K562 (cell line): ENCODE measurements at regions not wholly inside any gene's neighbourhood (a gene's known extent, or its start where the extent isn't known, plus 50 kb on each side); places are given as distances from the start of the nearest gene placed in this dataset.

Experiments
- ADNP ChIP-seq: fragments of 200-800 bp; sonication (Bioruptor generic); IDR thresholded peaks from 2 replicates; pipeline ENCODE4 v1.6.1; 2016; ENCODE audit warnings: missing genetic modification characterization, missing compliant biosample characterization
- BDP1 ChIP-seq: IDR thresholded peaks from 3 replicates; pipeline ENCODE4 v1.6.1; 2011; ENCODE audit not compliant: insufficient read length, insufficient read depth
- FOXP1 ChIP-seq: sonication (generic); formaldehyde crosslinking; IDR thresholded peaks from 2 replicates; pipeline ENCODE4 v1.8.0; 2022; ENCODE audit warnings: mild to moderate bottlenecking, missing genetic modification reagents
- SIX5 ChIP-seq, 2 experiments: IDR thresholded peaks; 2 replicates each; pipeline ENCODE4 v1.6.1; 2011; ENCODE audit warnings: low read length in 2 of 2, borderline replicate concordance in 1 of 2, low read depth in 1 of 2, mild to moderate bottlenecking in 1 of 2, moderate library complexity in 1 of 2; ENCODE audit not compliant: insufficient read depth in 1 of 2
- SREBF2 ChIP-seq: sonication (generic); formaldehyde crosslinking; IDR thresholded peaks from 2 replicates; pipeline ENCODE4 v1.4.0; 2020; ENCODE audit warnings: mild to moderate bottlenecking, missing genetic modification reagents
- ZNF224 ChIP-seq: sonication (generic); formaldehyde crosslinking; IDR thresholded peaks from 2 replicates; pipeline ENCODE4 v1.8.0; 2022; ENCODE audit warnings: mild to moderate bottlenecking, missing genetic modification reagents
- TF ChIP-seq, protein P1 (sequence below): fragments of 450-650 bp; IDR thresholded peaks from 2 replicates; pipeline ENCODE4 v1.7.1; 2018; ENCODE audit warnings: mild to moderate bottlenecking, low read depth; ENCODE audit not compliant: partially characterized antibody
- TF ChIP-seq, protein P2 (sequence below), 3 experiments: IDR thresholded peaks in 2 of 3; conservative IDR thresholded peaks in 1 of 3; 2 replicates each; pipeline ENCODE4 v1.5.1; 2011 to 2012; ENCODE audit warnings: low read length in 3 of 3, mild to moderate bottlenecking in 3 of 3, control low read depth in 2 of 3, improper control_type of control experiment in 1 of 3, inconsistent platforms in 1 of 3, low read depth in 1 of 3, mixed read lengths in 1 of 3, moderate library complexity in 1 of 3; ENCODE audit not compliant: insufficient read depth in 2 of 3

DNA sequence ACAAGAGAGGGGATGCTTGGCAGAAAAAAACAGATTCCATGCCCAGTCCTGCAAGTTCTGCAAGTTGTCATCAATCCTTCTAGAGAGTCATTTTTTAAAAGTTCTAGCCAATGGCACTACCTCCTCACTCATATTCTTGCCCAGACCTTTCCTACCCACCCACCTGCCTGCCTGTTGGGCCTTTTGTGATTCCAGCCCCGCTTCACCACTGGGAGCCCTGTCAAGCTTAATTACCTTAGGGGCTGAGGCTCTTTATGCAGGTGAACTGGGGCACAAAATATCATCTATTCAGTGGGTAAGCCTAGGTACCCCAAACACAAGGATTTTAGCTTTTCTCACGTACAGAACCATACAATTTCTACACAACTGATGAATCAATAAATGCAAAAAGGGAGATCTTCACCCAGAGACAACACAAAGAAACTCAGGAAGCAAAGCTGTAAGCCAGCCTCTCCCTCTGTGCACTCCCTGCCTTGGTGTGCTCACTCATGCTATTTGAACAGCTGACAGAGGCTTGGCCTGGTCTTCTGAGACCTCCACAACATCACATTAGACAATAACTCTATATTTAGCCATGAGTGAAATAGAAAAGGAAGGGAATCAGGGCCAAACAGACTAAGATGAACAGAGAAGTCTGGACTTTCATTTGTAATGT, 222.6 kb downstream of the HTR7 start:
- TF ChIP-seq, protein P1, sequence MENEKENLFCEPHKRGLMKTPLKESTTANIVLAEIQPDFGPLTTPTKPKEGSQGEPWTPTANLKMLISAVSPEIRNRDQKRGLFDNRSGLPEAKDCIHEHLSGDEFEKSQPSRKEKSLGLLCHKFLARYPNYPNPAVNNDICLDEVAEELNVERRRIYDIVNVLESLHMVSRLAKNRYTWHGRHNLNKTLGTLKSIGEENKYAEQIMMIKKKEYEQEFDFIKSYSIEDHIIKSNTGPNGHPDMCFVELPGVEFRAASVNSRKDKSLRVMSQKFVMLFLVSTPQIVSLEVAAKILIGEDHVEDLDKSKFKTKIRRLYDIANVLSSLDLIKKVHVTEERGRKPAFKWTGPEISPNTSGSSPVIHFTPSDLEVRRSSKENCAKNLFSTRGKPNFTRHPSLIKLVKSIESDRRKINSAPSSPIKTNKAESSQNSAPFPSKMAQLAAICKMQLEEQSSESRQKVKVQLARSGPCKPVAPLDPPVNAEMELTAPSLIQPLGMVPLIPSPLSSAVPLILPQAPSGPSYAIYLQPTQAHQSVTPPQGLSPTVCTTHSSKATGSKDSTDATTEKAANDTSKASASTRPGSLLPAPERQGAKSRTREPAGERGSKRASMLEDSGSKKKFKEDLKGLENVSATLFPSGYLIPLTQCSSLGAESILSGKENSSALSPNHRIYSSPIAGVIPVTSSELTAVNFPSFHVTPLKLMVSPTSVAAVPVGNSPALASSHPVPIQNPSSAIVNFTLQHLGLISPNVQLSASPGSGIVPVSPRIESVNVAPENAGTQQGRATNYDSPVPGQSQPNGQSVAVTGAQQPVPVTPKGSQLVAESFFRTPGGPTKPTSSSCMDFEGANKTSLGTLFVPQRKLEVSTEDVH: no peak
- TF ChIP-seq FOXP1 (CRISPR knock-in tag): no peak
- no peak for TF ChIP-seq SREBF2
- TF ChIP-seq BDP1: no peak
- TF ChIP-seq ZNF224 (CRISPR knock-in tag): no peak
- TF ChIP-seq ADNP (tag): no peak
- TF ChIP-seq, protein P2, sequence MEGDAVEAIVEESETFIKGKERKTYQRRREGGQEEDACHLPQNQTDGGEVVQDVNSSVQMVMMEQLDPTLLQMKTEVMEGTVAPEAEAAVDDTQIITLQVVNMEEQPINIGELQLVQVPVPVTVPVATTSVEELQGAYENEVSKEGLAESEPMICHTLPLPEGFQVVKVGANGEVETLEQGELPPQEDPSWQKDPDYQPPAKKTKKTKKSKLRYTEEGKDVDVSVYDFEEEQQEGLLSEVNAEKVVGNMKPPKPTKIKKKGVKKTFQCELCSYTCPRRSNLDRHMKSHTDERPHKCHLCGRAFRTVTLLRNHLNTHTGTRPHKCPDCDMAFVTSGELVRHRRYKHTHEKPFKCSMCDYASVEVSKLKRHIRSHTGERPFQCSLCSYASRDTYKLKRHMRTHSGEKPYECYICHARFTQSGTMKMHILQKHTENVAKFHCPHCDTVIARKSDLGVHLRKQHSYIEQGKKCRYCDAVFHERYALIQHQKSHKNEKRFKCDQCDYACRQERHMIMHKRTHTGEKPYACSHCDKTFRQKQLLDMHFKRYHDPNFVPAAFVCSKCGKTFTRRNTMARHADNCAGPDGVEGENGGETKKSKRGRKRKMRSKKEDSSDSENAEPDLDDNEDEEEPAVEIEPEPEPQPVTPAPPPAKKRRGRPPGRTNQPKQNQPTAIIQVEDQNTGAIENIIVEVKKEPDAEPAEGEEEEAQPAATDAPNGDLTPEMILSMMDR (IDR thresholded peaks at IDR 0.05 in 2 of 3, conservative IDR thresholded peaks at IDR 0.05 in 1 of 3; ENCODE audit: insufficient read depth in 2 of 3, low read depth in 1 of 3, low read length in 3 of 3): no peak
- no peak for TF ChIP-seq SIX5 (IDR thresholded peaks at IDR 0.05; ENCODE audit: borderline replicate concordance in 1 of 2, insufficient read depth in 1 of 2, low read depth in 1 of 2, low read length in 2 of 2)
